GM12873 (cell line): ENCODE measurements at regions not wholly inside any gene's neighbourhood (a gene's known extent, or its start where the extent isn't known, plus 50 kb on each side); places are given as distances from the start of the nearest gene placed in this dataset.

Source experiments
- CTCF ChIP-seq: IDR thresholded peaks from 2 replicates; pipeline ENCODE4 v1.5.1; 2012; ENCODE audit warnings: low read depth, mild to moderate bottlenecking, moderate library complexity, low read length, control low read depth; ENCODE audit not compliant: insufficient read depth; ENCODE audit errors: missing control alignments

- TF ChIP-seq CTCF: no peak
Observed at GRCh38 chr2:41460661-41461060, 587.2 kb upstream of the PKDCC start.

- peak; percentile 6 for TF ChIP-seq CTCF
Observed at GRCh38 chr2:41464395-41464794, 583.4 kb upstream of the PKDCC start.

GRCh38 chr2:41475959-41476358 is 571.9 kb upstream of the PKDCC start:
- TF ChIP-seq CTCF: no peak

GRCh38 chr2:41482659-41483058 is 565.2 kb upstream of the PKDCC start:
- no peak for TF ChIP-seq CTCF

- no peak for TF ChIP-seq CTCF
Observed at GRCh38 chr2:41483226-41483625, 564.6 kb upstream of the PKDCC start.

- no peak for TF ChIP-seq CTCF
Observed at GRCh38 chr2:41483982-41484857, 563.6 kb upstream of the PKDCC start.

- no peak for TF ChIP-seq CTCF
Observed at GRCh38 chr2:41484858-41485234, 563.0 kb upstream of the PKDCC start.
